Bronchial epithelial cell (primary cell): ENCODE measurements at regions not wholly inside any gene's neighbourhood (a gene's known extent, or its start where the extent isn't known, plus 50 kb on each side); places are given as distances from the start of the nearest gene placed in this dataset.
A peak's percentile ranks its signal among the peaks of the same experiment; 100 is the strongest.

ENCODE experiments used
- DNase-seq: peaks from one replicate; pipeline ENCODE4 v3.0.0-alpha.2; 2010; ENCODE audit warnings: low read depth
- FAIRE-seq: peaks from 2 replicates; lab custom pipeline; 2011; peaks lifted over from hg19 to GRCh38; lab: Jason Lieb, UNC
- H3K27me3 ChIP-seq: 2 replicates; pipeline ENCODE4 v1.5.1; 2011; ENCODE audit warnings: low read length; ENCODE audit not compliant: control insufficient read depth, insufficient read depth
- H3K36me3 ChIP-seq: 2 replicates; pipeline ENCODE4 v1.5.1; 2011; ENCODE audit warnings: low read length; ENCODE audit not compliant: control insufficient read depth, insufficient read depth
- H3K4me3 ChIP-seq: 2 replicates; pipeline ENCODE4 v1.5.1; 2011; ENCODE audit warnings: mild to moderate bottlenecking, low read depth, low read length, control low read depth
- CTCF ChIP-seq: IDR thresholded peaks from 2 replicates; pipeline ENCODE4 v1.5.1; 2011; ENCODE audit warnings: mild to moderate bottlenecking, moderate library complexity, low read length, control low read depth, inconsistent platforms; ENCODE audit not compliant: insufficient read depth, severe bottlenecking

GRCh38 chr11:119885861-119886567, 157.0 kb upstream of the NECTIN1 start:
- no peak overlapping the region for H3K4me3 ChIP-seq
- DNase-seq (no peak), FAIRE-seq (peak; percentile 43)
- no peaks in the 10 kb centered on the region for H3K36me3 ChIP-seq
- H3K27me3 ChIP-seq: peaks cover 7% of the 10 kb centered on the region
- no peak for TF ChIP-seq CTCF

GRCh38 chr11:119885067-119885466, 156.1 kb upstream of the NECTIN1 start:
- DNase-seq (no peak), FAIRE-seq (no peak)
- no peaks in the 10 kb centered on the region for H3K36me3 ChIP-seq
- no peak for TF ChIP-seq CTCF
- peaks cover 4% of the 10 kb centered on the region for H3K27me3 ChIP-seq
- no peak overlapping the region for H3K4me3 ChIP-seq

- no peak overlapping the region for H3K4me3 ChIP-seq
- no peak for FAIRE-seq
- DNase-seq: no peak
- H3K36me3 ChIP-seq: no peaks in the 10 kb centered on the region
- H3K27me3 ChIP-seq: peaks cover 6% of the 10 kb centered on the region
- no peak for TF ChIP-seq CTCF
These were observed 153.3 kb upstream of the NECTIN1 start for GRCh38 chr11:119882316-119882715.

GRCh38 chr11:119880873-119881272, 151.9 kb upstream of the NECTIN1 start:
- peaks cover 6% of the 10 kb centered on the region for H3K27me3 ChIP-seq
- H3K36me3 ChIP-seq: no peaks in the 10 kb centered on the region
- no peak for DNase-seq
- H3K4me3 ChIP-seq: no peak overlapping the region
- FAIRE-seq: no peak
- no peak for TF ChIP-seq CTCF

GRCh38 chr11:119880143-119880542, 151.1 kb upstream of the NECTIN1 start:
- H3K27me3 ChIP-seq: peaks cover 5% of the 10 kb centered on the region
- H3K36me3 ChIP-seq: no peaks in the 10 kb centered on the region
- FAIRE-seq (no peak), DNase-seq (no peak)
- TF ChIP-seq CTCF: no peak
- no peak overlapping the region for H3K4me3 ChIP-seq

GRCh38 chr11:119878990-119879389, 150.0 kb upstream of the NECTIN1 start:
- Histone ChIP-seq H3K27me3 (peaks cover 9% of the 10 kb centered on the region), H3K4me3 (no peak overlapping the region), H3K36me3 (no peaks in the 10 kb centered on the region)
- DNase-seq (no peak), FAIRE-seq (no peak)
- TF ChIP-seq CTCF: peak; percentile 9
